ENCODE measurements at regions not wholly inside any gene's neighbourhood (a gene's known extent, or its start where the extent isn't known, plus 50 kb on each side); places are given as distances from the start of the nearest gene placed in this dataset.

DNA sequence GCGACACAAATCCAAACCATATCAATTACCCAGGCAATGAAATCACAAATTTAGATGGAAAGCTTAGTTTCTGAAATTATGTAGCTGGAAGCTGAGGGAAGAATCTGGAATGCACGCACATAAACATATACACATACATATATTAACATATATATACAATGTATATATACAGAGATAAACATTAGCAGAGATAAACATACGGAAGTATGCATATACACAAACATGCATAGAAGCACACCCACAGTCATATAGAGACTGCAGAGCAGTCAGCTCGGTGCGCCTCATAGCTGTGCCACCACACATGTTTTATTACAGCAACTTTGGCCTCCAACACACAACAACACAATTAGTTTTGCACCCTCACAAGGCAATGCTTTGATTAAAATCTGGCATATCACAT lies 288.1 kb downstream of the TEX29 start:
- ChIA-PET CTCF (no interaction called here), POLR2A (no interaction called here)
- H3K36me3 ChIP-seq (ENCODE audit: control insufficient read depth, insufficient read depth, low read length) = no peaks in the 10 kb centered on the region
- TF ChIP-seq, protein P1, sequence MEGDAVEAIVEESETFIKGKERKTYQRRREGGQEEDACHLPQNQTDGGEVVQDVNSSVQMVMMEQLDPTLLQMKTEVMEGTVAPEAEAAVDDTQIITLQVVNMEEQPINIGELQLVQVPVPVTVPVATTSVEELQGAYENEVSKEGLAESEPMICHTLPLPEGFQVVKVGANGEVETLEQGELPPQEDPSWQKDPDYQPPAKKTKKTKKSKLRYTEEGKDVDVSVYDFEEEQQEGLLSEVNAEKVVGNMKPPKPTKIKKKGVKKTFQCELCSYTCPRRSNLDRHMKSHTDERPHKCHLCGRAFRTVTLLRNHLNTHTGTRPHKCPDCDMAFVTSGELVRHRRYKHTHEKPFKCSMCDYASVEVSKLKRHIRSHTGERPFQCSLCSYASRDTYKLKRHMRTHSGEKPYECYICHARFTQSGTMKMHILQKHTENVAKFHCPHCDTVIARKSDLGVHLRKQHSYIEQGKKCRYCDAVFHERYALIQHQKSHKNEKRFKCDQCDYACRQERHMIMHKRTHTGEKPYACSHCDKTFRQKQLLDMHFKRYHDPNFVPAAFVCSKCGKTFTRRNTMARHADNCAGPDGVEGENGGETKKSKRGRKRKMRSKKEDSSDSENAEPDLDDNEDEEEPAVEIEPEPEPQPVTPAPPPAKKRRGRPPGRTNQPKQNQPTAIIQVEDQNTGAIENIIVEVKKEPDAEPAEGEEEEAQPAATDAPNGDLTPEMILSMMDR (IDR thresholded peaks at IDR 0.05; ENCODE audit: insufficient read depth, low read depth, low read length) = no peak
- H3K4me3 ChIP-seq (ENCODE audit: low read depth, low read length) = no peak overlapping the region
- no peaks in the 10 kb centered on the region for H3K27me3 ChIP-seq (ENCODE audit: control insufficient read depth, insufficient read depth, low read length)
- DNase-seq (ENCODE audit: low read depth) = no peak

DNA sequence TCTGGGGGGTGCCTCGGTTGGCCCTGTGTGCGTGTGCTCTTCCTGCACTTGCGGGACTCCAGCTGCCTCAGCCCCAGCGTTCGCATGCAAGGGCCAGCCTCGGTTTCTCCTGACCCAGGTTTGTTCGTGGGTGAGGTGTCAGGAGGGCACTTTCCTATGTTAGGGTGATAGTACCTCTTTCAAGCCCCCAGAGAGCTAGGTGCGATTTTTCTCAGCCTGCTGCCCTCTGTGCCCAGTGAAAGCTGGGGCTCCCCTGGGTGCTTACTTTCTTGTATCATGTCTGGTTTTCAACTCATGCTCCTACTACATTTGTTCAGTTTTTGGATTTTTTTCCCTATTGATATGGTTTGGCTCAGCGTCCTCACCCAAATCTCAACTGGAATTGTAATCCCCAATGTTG lies 289.2 kb downstream of the TEX29 start:
- TF ChIP-seq, protein P1 (IDR thresholded peaks at IDR 0.05; ENCODE audit: insufficient read depth, low read depth, low read length) = no peak
- Histone ChIP-seq H3K36me3 (ENCODE audit: control insufficient read depth, insufficient read depth, low read length) (no peaks in the 10 kb centered on the region), H3K27me3 (ENCODE audit: control insufficient read depth, insufficient read depth, low read length) (no peaks in the 10 kb centered on the region), H3K4me3 (ENCODE audit: low read depth, low read length) (no peak overlapping the region)
- ChIA-PET CTCF (no interaction called here), POLR2A (no interaction called here)
- DNase-seq (ENCODE audit: low read depth) = no peak

DNA sequence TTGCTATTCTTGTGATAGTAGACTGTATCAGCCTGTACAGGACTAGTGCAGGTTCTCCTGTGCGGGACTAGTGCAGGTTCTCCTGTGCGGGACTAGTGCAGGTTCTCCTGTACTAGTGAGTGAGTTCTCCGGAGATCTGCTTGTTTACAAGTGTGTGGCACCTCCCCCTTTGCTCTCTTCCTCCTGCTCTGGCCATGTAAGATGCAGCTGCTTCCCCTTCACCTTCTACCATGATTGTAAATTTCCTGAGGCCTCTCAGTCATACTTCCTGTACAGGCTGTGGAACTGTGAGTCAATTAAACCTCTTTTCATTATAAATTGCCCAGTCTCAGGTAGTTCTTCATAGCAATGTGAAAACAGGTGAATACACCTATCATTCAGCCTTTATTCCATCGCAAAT lies 289.6 kb downstream of the TEX29 start:
- Histone ChIP-seq H3K4me3 (ENCODE audit: low read depth, low read length) (no peak overlapping the region), H3K27me3 (ENCODE audit: control insufficient read depth, insufficient read depth, low read length) (no peaks in the 10 kb centered on the region), H3K36me3 (ENCODE audit: control insufficient read depth, insufficient read depth, low read length) (no peaks in the 10 kb centered on the region)
- TF ChIP-seq, protein P1 (IDR thresholded peaks at IDR 0.05; ENCODE audit: insufficient read depth, low read depth, low read length) = no peak
- CTCF ChIA-PET = no interaction called here
- POLR2A ChIA-PET = no interaction called here
- no peak for DNase-seq (ENCODE audit: low read depth)

DNA sequence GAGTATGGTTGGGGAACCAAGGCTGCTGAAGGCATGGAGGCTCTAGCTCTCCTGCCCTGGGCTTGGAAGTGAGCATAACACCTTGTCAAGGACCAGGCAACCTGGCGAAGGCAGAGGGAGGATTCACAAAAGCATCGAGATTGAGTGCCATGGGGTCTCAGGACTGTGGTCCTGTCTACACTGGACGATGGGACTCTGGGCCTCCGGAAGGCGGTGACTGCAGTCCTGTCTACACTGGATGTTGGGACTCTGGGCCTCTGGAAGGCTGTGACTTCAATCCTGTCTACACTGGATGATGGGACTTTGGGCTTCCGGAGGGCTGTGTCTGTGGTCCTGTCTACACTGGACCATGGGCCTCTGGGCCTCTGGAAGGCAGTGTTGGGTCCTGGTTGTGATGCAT lies 290.4 kb downstream of the TEX29 start:
- Histone ChIP-seq H3K27me3 (ENCODE audit: control insufficient read depth, insufficient read depth, low read length) (no peaks in the 10 kb centered on the region), H3K4me3 (ENCODE audit: low read depth, low read length) (no peak overlapping the region), H3K36me3 (ENCODE audit: control insufficient read depth, insufficient read depth, low read length) (no peaks in the 10 kb centered on the region)
- TF ChIP-seq, protein P1 (IDR thresholded peaks at IDR 0.05; ENCODE audit: insufficient read depth, low read depth, low read length) = no peak
- ChIA-PET POLR2A (no interaction called here), CTCF (no interaction called here)
- DNase-seq (ENCODE audit: low read depth) = no peak

DNA sequence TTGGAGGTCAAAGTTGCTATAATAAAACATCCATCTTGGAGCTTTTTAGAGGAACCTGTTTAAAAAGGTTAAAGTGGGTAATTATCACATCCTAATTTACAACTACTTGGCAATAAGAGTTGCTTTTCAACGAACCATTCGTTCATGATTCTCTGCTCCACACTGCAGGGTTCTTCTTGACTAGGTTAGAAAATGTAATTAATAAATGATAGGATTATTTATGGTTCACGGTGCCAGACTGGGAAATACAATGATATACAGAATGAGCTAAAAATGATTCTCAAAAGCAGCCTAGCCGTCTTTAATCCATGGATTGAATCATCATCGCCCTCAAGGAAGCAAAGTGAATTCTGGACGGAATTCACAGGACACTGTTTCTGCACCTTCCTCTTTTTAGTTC lies 291.2 kb downstream of the TEX29 start:
- Histone ChIP-seq H3K4me3 (ENCODE audit: low read depth, low read length) (no peak overlapping the region), H3K27me3 (ENCODE audit: control insufficient read depth, insufficient read depth, low read length) (no peaks in the 10 kb centered on the region), H3K36me3 (ENCODE audit: control insufficient read depth, insufficient read depth, low read length) (no peaks in the 10 kb centered on the region)
- ChIA-PET CTCF (no interaction called here), POLR2A (no interaction called here)
- no peak for DNase-seq (ENCODE audit: low read depth)
- TF ChIP-seq, protein P1 (IDR thresholded peaks at IDR 0.05; ENCODE audit: insufficient read depth, low read depth, low read length) = no peak
